K562 (cell line): ENCODE measurements at regions not wholly inside any gene's neighbourhood (a gene's known extent, or its start where the extent isn't known, plus 50 kb on each side); places are given as distances from the start of the nearest gene placed in this dataset.
A peak's percentile ranks its signal among the peaks of the same experiment; 100 is the strongest.

ENCODE experiments used
- ARID2 ChIP-seq: fragments of 450-650 bp; IDR thresholded peaks from 2 replicates; pipeline ENCODE4 v1.6.1; 2017; ENCODE audit warnings: antibody characterized with exemption, mild to moderate bottlenecking
- CAMTA2 ChIP-seq: fragments of 250-450 bp; sonication (Bioruptor Pico); conservative IDR thresholded peaks from 2 replicates; pipeline ENCODE4 v1.5.1; 2022
- CBX5 ChIP-seq: IDR thresholded peaks from 2 replicates; pipeline ENCODE4 v1.6.1; 2014; ENCODE audit warnings: low read depth, borderline replicate concordance
- CTCF ChIP-seq, 3 experiments: IDR thresholded peaks in 2 of 3; conservative IDR thresholded peaks in 1 of 3; 2 replicates each; pipeline ENCODE4 v1.5.1; 2011 to 2012; ENCODE audit warnings: low read length in 3 of 3, mild to moderate bottlenecking in 3 of 3, control low read depth in 2 of 3, improper control_type of control experiment in 1 of 3, inconsistent platforms in 1 of 3, low read depth in 1 of 3, mixed read lengths in 1 of 3, moderate library complexity in 1 of 3; ENCODE audit not compliant: insufficient read depth in 2 of 3
- E2F1 ChIP-seq: sonication (generic); formaldehyde crosslinking; IDR thresholded peaks from 2 replicates; pipeline ENCODE4 v1.8.1; 2023; ENCODE audit warnings: mild to moderate bottlenecking, missing genetic modification reagents, moderate library complexity
- HDAC2 ChIP-seq: fragments of 450-650 bp; IDR thresholded peaks from 2 replicates; pipeline ENCODE4 v1.6.1; 2016; ENCODE audit warnings: mild to moderate bottlenecking
- LCOR ChIP-seq: sonication (generic); formaldehyde crosslinking; IDR thresholded peaks from 2 replicates; pipeline ENCODE4 v1.8.0; 2022; ENCODE audit warnings: mild to moderate bottlenecking, missing genetic modification reagents
- MAFK ChIP-seq: IDR thresholded peaks from 2 replicates; pipeline ENCODE4 v1.6.1; 2011; ENCODE audit warnings: low read length, improper control_type of control experiment
- MAX ChIP-seq: sonication (generic); formaldehyde crosslinking; IDR thresholded peaks from 2 replicates; pipeline ENCODE4 v1.9.0; 2022; ENCODE audit warnings: mild to moderate bottlenecking, missing genetic modification reagents
- MCM2 ChIP-seq: fragments of 450-650 bp; IDR thresholded peaks from 2 replicates; pipeline ENCODE4 v1.6.1; 2017; ENCODE audit warnings: low read depth, mild to moderate bottlenecking
- MEIS2 ChIP-seq: fragments of 450-650 bp; IDR thresholded peaks from 2 replicates; pipeline ENCODE4 v1.6.1; 2014; ENCODE audit warnings: mild to moderate bottlenecking; ENCODE audit not compliant: partially characterized antibody
- PHF8 ChIP-seq: fragments of 200-600 bp; sonication (generic); IDR thresholded peaks from 2 replicates; pipeline ENCODE4 v1.6.1; 2012; ENCODE audit warnings: mixed run types, mild to moderate bottlenecking, inconsistent platforms, low read length, moderate library complexity, borderline replicate concordance
- POLR2B ChIP-seq: fragments of 450-650 bp; IDR thresholded peaks from 2 replicates; pipeline ENCODE4 v1.6.1; 2018; ENCODE audit warnings: low read depth; ENCODE audit not compliant: partially characterized antibody
- RB1 ChIP-seq: fragments of 450-650 bp; IDR thresholded peaks from 2 replicates; pipeline ENCODE4 v1.6.1; 2017; ENCODE audit warnings: low read depth, mild to moderate bottlenecking
- RBBP5 ChIP-seq: fragments of 200-600 bp; sonication (generic); IDR thresholded peaks from 2 replicates; pipeline ENCODE4 v1.6.1; 2012; ENCODE audit warnings: borderline replicate concordance, mild to moderate bottlenecking, low read length, control low read depth, inconsistent platforms; ENCODE audit not compliant: insufficient read depth, poor library complexity, severe bottlenecking
- RBFOX2 ChIP-seq: fragments of 200-400 bp; formaldehyde crosslinking; IDR thresholded peaks from 2 replicates; pipeline ENCODE4 v1.6.1; 2017; ENCODE audit warnings: low read depth, mild to moderate bottlenecking, low read length, moderate library complexity
- RBM14 ChIP-seq: fragments of 200-400 bp; formaldehyde crosslinking; IDR thresholded peaks from 2 replicates; pipeline ENCODE4 v1.6.1; 2018; ENCODE audit warnings: low read depth, mild to moderate bottlenecking, low read length, moderate library complexity, borderline replicate concordance; ENCODE audit not compliant: insufficient read depth
- RFX1 ChIP-seq: fragments of 450-650 bp; IDR thresholded peaks from 2 replicates; pipeline ENCODE4 v1.6.1; 2016; ENCODE audit warnings: mild to moderate bottlenecking, moderate library complexity
- SIX5 ChIP-seq, 2 experiments: IDR thresholded peaks; 2 replicates each; pipeline ENCODE4 v1.6.1; 2011; ENCODE audit warnings: low read length in 2 of 2, borderline replicate concordance in 1 of 2, low read depth in 1 of 2, mild to moderate bottlenecking in 1 of 2, moderate library complexity in 1 of 2; ENCODE audit not compliant: insufficient read depth in 1 of 2
- TCFL5 ChIP-seq: fragments of 250-450 bp; sonication (Bioruptor Pico); conservative IDR thresholded peaks from 2 replicates; pipeline ENCODE4 v1.6.1; 2021; ENCODE audit warnings: mild to moderate bottlenecking, moderate library complexity, matching md5 sums
- TFAP4 ChIP-seq: sonication (generic); formaldehyde crosslinking; IDR thresholded peaks from 2 replicates; pipeline ENCODE4 v1.8.0; 2022; ENCODE audit warnings: missing genetic modification reagents, mild to moderate bottlenecking, moderate library complexity, borderline replicate concordance
- TOE1 ChIP-seq, 2 experiments: fragments of 450-650 bp in 1 of 2; sonication (generic) in 1 of 2; formaldehyde crosslinking in 1 of 2; IDR thresholded peaks; 2 replicates each; pipeline versions ENCODE4 v1.7.1 to v1.8.0; 2016 to 2022; ENCODE audit warnings: borderline replicate concordance in 2 of 2, mild to moderate bottlenecking in 2 of 2, antibody characterized with exemption in 1 of 2, inconsistent platforms in 1 of 2, low read depth in 1 of 2, missing genetic modification reagents in 1 of 2, moderate library complexity in 1 of 2
- ZFP30 ChIP-seq: fragments of 250-450 bp; sonication (Bioruptor Pico); IDR thresholded peaks from 2 replicates; pipeline ENCODE4 v1.8.0; 2022; ENCODE audit warnings: moderate library complexity, mild to moderate bottlenecking, inconsistent platforms, borderline replicate concordance
- ZNF766 ChIP-seq: fragments of 200-800 bp; sonication (Bioruptor generic); conservative IDR thresholded peaks from 2 replicates; pipeline ENCODE4 v1.6.1; 2016; ENCODE audit warnings: missing genetic modification characterization, missing compliant biosample characterization
- ZNF778 ChIP-seq: fragments of 450-650 bp; formaldehyde crosslinking; IDR thresholded peaks from 2 replicates; pipeline ENCODE4 v1.4.0; 2020; ENCODE audit warnings: mild to moderate bottlenecking, moderate library complexity

- TF ChIP-seq ZNF766 (CRISPR knock-in tag) (0 out of 2 replicates have a peak, but pooled peaks have one; percentile 11), SIX5 (IDR thresholded peaks at IDR 0.05; ENCODE audit: borderline replicate concordance in 1 of 2, insufficient read depth in 1 of 2, low read depth in 1 of 2, low read length in 2 of 2) (no peak), TCFL5 (CRISPR knock-in tag) (no peak), E2F1 (CRISPR knock-in tag) (peak; percentile 69; the same call in 1 of the 2 replicates), CTCF (IDR thresholded peaks at IDR 0.05 in 2 of 3, conservative IDR thresholded peaks at IDR 0.05 in 1 of 3; ENCODE audit: insufficient read depth in 2 of 3, low read depth in 1 of 3, low read length in 3 of 3) (peak in 1 of 3 experiments; percentile 16; a peak in 1 of 6 replicates), ZNF778 (CRISPR knock-in tag) (no peak), RBM14 (no peak), MEIS2 (peak; percentile 40), POLR2B (peak; percentile 22), MAX (CRISPR knock-in tag) (peak; percentile 47; the same call in 1 of the 2 replicates), MAFK (no peak), RBFOX2 (peak; percentile 74), RBBP5 (peak; percentile 34), LCOR (CRISPR knock-in tag) (no peak), RB1 (peak; percentile 54; the same call in 1 of the 2 replicates), TOE1 (IDR thresholded peaks at IDR 0.05; ENCODE audit: borderline replicate concordance) (no peak), TOE1 (CRISPR knock-in tag; IDR thresholded peaks at IDR 0.05; ENCODE audit: borderline replicate concordance, low read depth) (no peak), CAMTA2 (CRISPR knock-in tag) (no peak), MCM2 (no peak), RFX1 (no peak), ZFP30 (CRISPR knock-in tag) (no peak), HDAC2 (0 out of 2 replicates have a peak, but pooled peaks have one; percentile 32), CBX5 (no peak), PHF8 (peak; percentile 56; the same call in 1 of the 2 replicates), ARID2 (no peak), TFAP4 (CRISPR knock-in tag) (peak; percentile 97)
These were observed 84.0 kb upstream of the PELI1 start (continued) for GRCh38 chr2:64228126-64228678.
